OCI-LY3 (cell line): ENCODE measurements at regions not wholly inside any gene's neighbourhood (a gene's known extent, or its start where the extent isn't known, plus 50 kb on each side); places are given as distances from the start of the nearest gene placed in this dataset.

Source experiments
- CTCF ChIP-seq: fragments of 200-600, 300-600 bp; sonication (generic); IDR thresholded peaks from 2 replicates; pipeline ENCODE4 v1.5.1; 2014; ENCODE audit warnings: antibody characterized with exemption, low read length, low read depth
- EZH2phosphoT487 ChIP-seq: fragments of 200-600 bp; shearing (Covaris generic); IDR thresholded peaks from 2 replicates; pipeline ENCODE4 v1.6.1; 2018; ENCODE audit warnings: antibody characterized with exemption, mixed run types, low read depth

GRCh38 chr10:29766753-29767152, 132.0 kb upstream of the SVIL start:
- TF ChIP-seq CTCF (no peak), EZH2phosphoT487 (no peak)
